ENCODE measurements at regions not wholly inside any gene's neighbourhood (a gene's known extent, or its start where the extent isn't known, plus 50 kb on each side); places are given as distances from the start of the nearest gene placed in this dataset.
"Not testable (repeated sequence)": the region's sequence is repeated elsewhere in the genome, so short reads cannot be mapped to it uniquely, and the experiment has no call there.

GRCh38 chr3:112759210-112759609 lies 87.5 kb downstream of the CD200R1L start:
- Histone ChIP-seq H3K27ac (no peak overlapping the region), H3K36me3 (no peaks in the 10 kb centered on the region), H3K27me3 (no peaks in the 10 kb centered on the region), H3K9me3 (peaks cover 0 to 11% (median 5%) of the 10 kb centered on the region in 11 donors), H3K4me3 (no peak overlapping the region), H3K4me1 (no peaks in the 10 kb centered on the region)
- intact Hi-C loops (cut with DNase I), result no loop called here
- no peak for DNase-seq
- no peak for ATAC-seq
- no peak for TF ChIP-seq CTCF (IDR thresholded peaks at IDR 0.05)
- 80 to 89% methylated on average over 1 of the region's 1 CpG for WGBS, 2 donors

- TF ChIP-seq CTCF (IDR thresholded peaks at IDR 0.05), result no peak
- no peak for ATAC-seq
- peaks cover 0 to 11% (median 5%) of the 10 kb centered on the region in 11 donors for H3K9me3 ChIP-seq
- no peaks in the 10 kb centered on the region for H3K36me3 ChIP-seq
- 72 to 78% methylated on average over 1 of the region's 1 CpG for WGBS, 2 donors
- no peaks in the 10 kb centered on the region for H3K27me3 ChIP-seq
- H3K27ac ChIP-seq, result no peak overlapping the region
- no peak overlapping the region for H3K4me3 ChIP-seq
- H3K4me1 ChIP-seq, result no peaks in the 10 kb centered on the region
- intact Hi-C loops (cut with DNase I), result no loop called here
- no peak for DNase-seq
Measured at GRCh38 chr3:112757197-112757596, 89.5 kb downstream of the CD200R1L start.

- peaks cover 0 to 5% (median 0%) of the 10 kb centered on the region in 9 donors for H3K4me1 ChIP-seq
- intact Hi-C loops (cut with DNase I), result no loop called here
- no peak for TF ChIP-seq CTCF (IDR thresholded peaks at IDR 0.05)
- H3K27me3 ChIP-seq, result no peaks in the 10 kb centered on the region
- no peak overlapping the region for H3K4me3 ChIP-seq
- peaks cover 0 to 11% (median 5%) of the 10 kb centered on the region in 11 donors for H3K9me3 ChIP-seq
- ATAC-seq (no peak), DNase-seq (no peak)
- 75% methylated on average over 4 of the region's 4 CpGs for WGBS, 2 donors
- no peak overlapping the region for H3K27ac ChIP-seq
- H3K36me3 ChIP-seq, result no peaks in the 10 kb centered on the region
Measured at GRCh38 chr3:112755845-112756613, 90.6 kb downstream of the CD200R1L start.

- H3K4me3 ChIP-seq; H3K36me3 ChIP-seq; H3K27ac ChIP-seq; H3K27me3 ChIP-seq; intact Hi-C loops (cut with DNase I); H3K4me1 ChIP-seq; DNase-seq; ATAC-seq: not testable (repeated sequence)
- 91 to 95% methylated on average over 13 of the region's 13 CpGs for WGBS, 2 donors
- peaks cover 0 to 11% (median 5%) of the 10 kb centered on the region in 11 donors for H3K9me3 ChIP-seq
Measured at GRCh38 chr3:112755046-112755445, 91.6 kb downstream of the CD200R1L start.
